ENCODE measurements at regions not wholly inside any gene's neighbourhood (a gene's known extent, or its start where the extent isn't known, plus 50 kb on each side); places are given as distances from the start of the nearest gene placed in this dataset.

DNA sequence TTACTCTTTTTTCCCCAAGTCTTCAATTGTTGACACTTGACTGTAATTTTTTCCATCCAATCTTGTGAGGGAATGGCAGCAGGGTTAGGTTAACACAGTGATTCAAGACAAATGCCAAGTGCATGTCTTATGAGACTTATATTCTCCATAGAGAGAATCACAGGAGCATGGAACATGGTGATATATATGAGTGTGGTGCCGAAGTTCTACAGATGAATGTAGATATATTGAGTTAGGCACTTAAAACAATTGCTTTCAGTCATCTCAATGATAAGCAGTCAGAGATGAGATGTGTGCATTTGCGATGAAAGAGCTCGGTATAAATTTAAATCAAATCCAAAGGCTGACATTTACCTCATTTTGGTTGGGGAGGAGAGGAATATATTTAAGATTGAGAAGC is 211.2 kb downstream of the CDH10 start:
- no peak for TF ChIP-seq CTCF (IDR thresholded peaks at IDR 0.05; ENCODE audit: insufficient read depth, missing control alignments)
- peak; percentile 29 for FAIRE-seq
- DNase-seq (ENCODE audit: insufficient read length, low spot score): no peak

Data from D721Med (cell line).